Type B pancreatic cell (in vitro differentiated cells): ENCODE measurements at regions not wholly inside any gene's neighbourhood (a gene's known extent, or its start where the extent isn't known, plus 50 kb on each side); places are given as distances from the start of the nearest gene placed in this dataset.
"Not testable (repeated sequence)": the region's sequence is repeated elsewhere in the genome, so short reads cannot be mapped to it uniquely, and the experiment has no call there.

Experiments
- DNase-seq: peaks from one replicate; pipeline ENCODE4 v3.0.0; 2021; ENCODE audit warnings: mixed read lengths; ENCODE audit not compliant: unreplicated experiment; ENCODE audit errors: extremely low spot score
- H3K27ac Mint-ChIP-seq: 2 replicates; pipeline ENCODE4 v1.8.0; 2021; ENCODE audit warnings: mild to moderate bottlenecking, mixed read lengths
- H3K27me3 Mint-ChIP-seq: 2 replicates; pipeline ENCODE4 v1.8.0; 2021; ENCODE audit warnings: mixed read lengths
- H3K36me3 Mint-ChIP-seq: 2 replicates; pipeline ENCODE4 v1.8.0; 2021; ENCODE audit warnings: mixed read lengths
- H3K4me1 Mint-ChIP-seq: one replicate; pipeline ENCODE4 v1.8.0; 2021; ENCODE audit warnings: mixed read lengths; ENCODE audit not compliant: unreplicated experiment
- H3K4me3 Mint-ChIP-seq: 2 replicates; pipeline ENCODE4 v1.8.0; 2021; ENCODE audit warnings: mild to moderate bottlenecking, mixed read lengths
- H3K9me3 Mint-ChIP-seq: 2 replicates; pipeline ENCODE4 v1.8.0; 2021; ENCODE audit warnings: mixed read lengths
- TF ChIP-seq, protein P1 (sequence below): fragments of 200-600 bp; sonication (generic); conservative IDR thresholded peaks from 2 replicates; pipeline ENCODE4 v1.5.0; 2021; ENCODE audit warnings: antibody characterized with exemption, mild to moderate bottlenecking

DNA sequence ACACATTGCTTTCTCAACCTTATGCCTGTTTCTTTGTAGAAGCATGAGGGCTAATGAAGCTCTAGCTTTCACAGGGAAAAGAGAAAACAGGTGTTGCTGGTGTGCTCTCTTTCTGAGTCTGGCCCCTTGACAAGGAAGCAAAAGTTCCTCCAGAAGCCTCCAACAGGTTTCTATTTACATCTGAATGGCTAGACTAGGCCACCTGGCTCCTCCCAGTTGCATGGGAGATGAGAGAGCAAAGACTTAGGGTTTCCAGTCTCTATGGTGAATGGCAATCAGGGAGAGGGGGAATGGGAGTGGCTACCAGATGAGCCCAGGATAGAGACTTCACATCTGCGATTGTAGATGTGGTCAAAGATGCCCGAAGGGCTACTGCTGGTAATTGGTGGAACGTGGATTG lies 138.1 kb upstream of the PLXNC1 start:
- H3K36me3 Mint-ChIP-seq = no peaks in the 10 kb centered on the region
- H3K9me3 Mint-ChIP-seq = no peaks in the 10 kb centered on the region
- no peak overlapping the region for H3K27ac Mint-ChIP-seq
- DNase-seq = no peak
- peaks cover 9% of the 10 kb centered on the region for H3K4me1 Mint-ChIP-seq
- no peak overlapping the region for H3K4me3 Mint-ChIP-seq
- no peaks in the 10 kb centered on the region for H3K27me3 Mint-ChIP-seq
- TF ChIP-seq, protein P1, sequence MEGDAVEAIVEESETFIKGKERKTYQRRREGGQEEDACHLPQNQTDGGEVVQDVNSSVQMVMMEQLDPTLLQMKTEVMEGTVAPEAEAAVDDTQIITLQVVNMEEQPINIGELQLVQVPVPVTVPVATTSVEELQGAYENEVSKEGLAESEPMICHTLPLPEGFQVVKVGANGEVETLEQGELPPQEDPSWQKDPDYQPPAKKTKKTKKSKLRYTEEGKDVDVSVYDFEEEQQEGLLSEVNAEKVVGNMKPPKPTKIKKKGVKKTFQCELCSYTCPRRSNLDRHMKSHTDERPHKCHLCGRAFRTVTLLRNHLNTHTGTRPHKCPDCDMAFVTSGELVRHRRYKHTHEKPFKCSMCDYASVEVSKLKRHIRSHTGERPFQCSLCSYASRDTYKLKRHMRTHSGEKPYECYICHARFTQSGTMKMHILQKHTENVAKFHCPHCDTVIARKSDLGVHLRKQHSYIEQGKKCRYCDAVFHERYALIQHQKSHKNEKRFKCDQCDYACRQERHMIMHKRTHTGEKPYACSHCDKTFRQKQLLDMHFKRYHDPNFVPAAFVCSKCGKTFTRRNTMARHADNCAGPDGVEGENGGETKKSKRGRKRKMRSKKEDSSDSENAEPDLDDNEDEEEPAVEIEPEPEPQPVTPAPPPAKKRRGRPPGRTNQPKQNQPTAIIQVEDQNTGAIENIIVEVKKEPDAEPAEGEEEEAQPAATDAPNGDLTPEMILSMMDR = no peak

DNA sequence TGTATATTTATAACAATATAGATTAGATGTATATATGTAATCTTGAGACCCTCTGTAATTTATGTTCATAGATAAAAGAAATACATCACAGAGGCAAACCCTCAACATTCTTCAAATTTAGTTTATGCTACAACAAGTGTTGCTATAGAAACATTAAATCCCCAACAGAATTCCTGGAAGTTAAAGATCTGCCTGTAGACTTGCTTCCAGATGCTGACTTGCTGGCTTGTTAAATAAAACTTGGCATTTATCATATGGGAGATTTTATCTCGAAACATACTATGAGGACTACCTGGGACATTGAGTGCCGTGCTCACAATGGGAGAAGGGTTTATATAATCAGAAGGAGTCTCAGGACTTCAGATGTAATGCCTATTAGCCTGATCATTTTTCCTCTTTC lies 136.3 kb upstream of the PLXNC1 start:
- no peak overlapping the region for H3K27ac Mint-ChIP-seq
- H3K36me3 Mint-ChIP-seq = no peaks in the 10 kb centered on the region
- no peak overlapping the region for H3K4me3 Mint-ChIP-seq
- peaks cover 9% of the 10 kb centered on the region for H3K4me1 Mint-ChIP-seq
- H3K27me3 Mint-ChIP-seq = no peaks in the 10 kb centered on the region
- TF ChIP-seq, protein P1 = no peak
- peaks cover 12% of the 10 kb centered on the region for H3K9me3 Mint-ChIP-seq
- no peak for DNase-seq

DNA sequence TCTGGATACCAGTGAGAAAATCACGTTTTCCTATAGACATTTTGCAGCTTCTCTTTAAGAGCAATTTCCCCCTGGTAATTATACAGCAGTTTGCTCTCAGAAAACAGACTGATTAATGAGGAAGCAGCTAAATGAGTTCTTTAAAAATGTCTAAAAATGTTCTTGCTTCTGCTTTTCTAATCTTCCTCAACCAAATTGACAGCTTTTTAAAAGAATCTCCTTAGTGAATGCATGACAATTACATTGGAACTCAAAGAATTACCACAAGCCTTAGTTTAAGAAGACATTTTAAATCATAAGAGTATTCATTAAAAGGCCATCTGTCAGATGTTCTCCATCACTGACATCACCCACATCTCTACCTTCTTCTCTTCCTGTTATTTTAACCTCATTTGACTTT lies 135.8 kb upstream of the PLXNC1 start:
- H3K27ac Mint-ChIP-seq = no peak overlapping the region
- H3K9me3 Mint-ChIP-seq = peaks cover 13% of the 10 kb centered on the region
- no peaks in the 10 kb centered on the region for H3K27me3 Mint-ChIP-seq

DNA sequence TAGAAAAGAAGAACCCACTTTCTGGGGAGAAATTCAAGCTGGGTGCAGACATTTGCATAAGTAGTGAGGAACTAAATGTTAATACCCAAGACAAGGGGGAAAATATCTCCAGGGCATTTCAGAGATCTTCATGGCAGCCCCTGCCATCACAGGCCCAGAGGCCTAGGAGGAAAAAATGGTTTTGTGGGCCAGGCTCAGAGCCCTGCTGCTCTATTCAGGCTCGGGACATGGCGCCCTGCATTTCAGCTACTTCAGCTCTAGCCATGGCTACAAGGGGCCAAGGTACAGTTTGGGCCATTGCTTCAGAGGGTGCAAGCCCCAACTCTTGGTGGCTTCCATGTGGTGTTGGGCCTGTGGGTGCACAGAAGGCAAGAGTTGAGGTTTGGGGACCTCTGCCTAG lies 131.1 kb upstream of the PLXNC1 start:
- H3K27me3 Mint-ChIP-seq, H3K27ac Mint-ChIP-seq, H3K4me3 Mint-ChIP-seq, H3K4me1 Mint-ChIP-seq, DNase-seq, H3K36me3 Mint-ChIP-seq: not testable (repeated sequence)
- peaks cover 27% of the 10 kb centered on the region for H3K9me3 Mint-ChIP-seq

More for the DNA sequence above, 135.8 kb upstream of the PLXNC1 start:
- peaks cover 9% of the 10 kb centered on the region for H3K4me1 Mint-ChIP-seq
- TF ChIP-seq, protein P1 = no peak
- DNase-seq = no peak
- no peaks in the 10 kb centered on the region for H3K36me3 Mint-ChIP-seq
- no peak overlapping the region for H3K4me3 Mint-ChIP-seq

DNA sequence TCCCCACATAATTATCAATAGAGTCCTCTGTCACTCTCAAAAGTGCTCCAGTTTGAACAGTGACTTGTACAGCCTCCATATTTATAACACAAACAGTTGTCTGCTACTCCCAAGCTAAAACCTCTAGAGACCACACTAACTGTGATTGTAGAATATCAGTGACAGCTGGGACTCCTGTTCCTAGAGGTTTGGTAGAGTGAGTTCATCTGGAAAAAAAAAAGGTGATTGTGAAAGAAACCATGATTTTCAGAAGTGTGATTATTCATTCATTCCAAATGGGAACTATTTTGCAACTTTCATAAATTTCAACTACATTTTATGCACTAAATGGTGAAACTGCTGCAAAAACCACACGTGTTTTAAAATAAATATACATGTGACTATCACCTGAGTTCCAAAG lies 128.0 kb upstream of the PLXNC1 start:
- Mint-ChIP-seq H3K36me3 (no peaks in the 10 kb centered on the region), H3K4me3 (no peak overlapping the region), H3K27me3 (no peaks in the 10 kb centered on the region), H3K27ac (no peak overlapping the region), H3K9me3 (peaks cover 33% of the 10 kb centered on the region), H3K4me1 (no peaks in the 10 kb centered on the region)
- no peak for DNase-seq
- TF ChIP-seq, protein P1 = no peak

DNA sequence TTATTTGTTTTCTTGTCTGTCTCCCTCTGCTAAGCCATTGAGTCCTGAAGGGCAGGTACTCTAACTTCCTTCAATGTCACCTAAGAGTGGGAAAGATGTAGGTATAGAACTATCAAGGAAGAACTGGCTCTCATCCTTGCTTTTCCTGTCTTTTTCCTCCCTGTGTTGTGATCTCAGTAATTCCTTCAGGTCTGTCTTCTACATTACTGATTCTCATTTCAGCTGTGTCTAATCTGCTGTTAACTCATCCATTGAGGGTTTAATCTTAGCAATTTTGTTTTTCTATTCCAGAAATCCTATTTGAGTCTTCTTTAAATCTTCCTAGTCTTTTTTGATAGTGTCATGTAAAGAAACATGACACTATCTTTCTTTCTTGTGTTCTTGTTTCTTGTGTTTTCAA lies 124.5 kb upstream of the PLXNC1 start:
- no peak for DNase-seq
- no peak overlapping the region for H3K27ac Mint-ChIP-seq
- peaks cover 13% of the 10 kb centered on the region for H3K9me3 Mint-ChIP-seq
- TF ChIP-seq, protein P1 = no peak
- H3K4me3 Mint-ChIP-seq = no peak overlapping the region
- no peaks in the 10 kb centered on the region for H3K4me1 Mint-ChIP-seq
- H3K36me3 Mint-ChIP-seq = no peaks in the 10 kb centered on the region
- no peaks in the 10 kb centered on the region for H3K27me3 Mint-ChIP-seq
